ENCODE measurements at regions not wholly inside any gene's neighbourhood (a gene's known extent, or its start where the extent isn't known, plus 50 kb on each side); places are given as distances from the start of the nearest gene placed in this dataset.

DNA sequence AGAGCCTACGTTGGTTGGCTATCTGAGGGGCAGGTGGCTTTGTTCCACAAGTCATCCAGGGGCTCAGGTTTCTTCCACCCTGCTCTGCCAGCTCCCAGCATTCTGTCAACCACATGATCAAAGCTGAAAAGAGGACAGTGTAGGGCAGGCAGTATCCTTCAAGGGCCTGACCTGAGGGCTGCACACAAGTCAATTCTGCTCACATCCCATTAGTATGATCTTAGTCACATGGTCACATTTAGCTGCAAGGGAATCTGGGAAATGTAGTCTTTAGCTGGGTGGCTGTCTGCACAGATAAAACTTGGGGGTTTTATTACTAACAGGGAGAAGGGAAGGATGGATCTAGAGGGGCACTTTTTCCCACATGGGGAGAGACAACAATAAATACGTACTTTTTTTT is 97.3 kb downstream of the SALL1 start:
- TF ChIP-seq, protein P1, sequence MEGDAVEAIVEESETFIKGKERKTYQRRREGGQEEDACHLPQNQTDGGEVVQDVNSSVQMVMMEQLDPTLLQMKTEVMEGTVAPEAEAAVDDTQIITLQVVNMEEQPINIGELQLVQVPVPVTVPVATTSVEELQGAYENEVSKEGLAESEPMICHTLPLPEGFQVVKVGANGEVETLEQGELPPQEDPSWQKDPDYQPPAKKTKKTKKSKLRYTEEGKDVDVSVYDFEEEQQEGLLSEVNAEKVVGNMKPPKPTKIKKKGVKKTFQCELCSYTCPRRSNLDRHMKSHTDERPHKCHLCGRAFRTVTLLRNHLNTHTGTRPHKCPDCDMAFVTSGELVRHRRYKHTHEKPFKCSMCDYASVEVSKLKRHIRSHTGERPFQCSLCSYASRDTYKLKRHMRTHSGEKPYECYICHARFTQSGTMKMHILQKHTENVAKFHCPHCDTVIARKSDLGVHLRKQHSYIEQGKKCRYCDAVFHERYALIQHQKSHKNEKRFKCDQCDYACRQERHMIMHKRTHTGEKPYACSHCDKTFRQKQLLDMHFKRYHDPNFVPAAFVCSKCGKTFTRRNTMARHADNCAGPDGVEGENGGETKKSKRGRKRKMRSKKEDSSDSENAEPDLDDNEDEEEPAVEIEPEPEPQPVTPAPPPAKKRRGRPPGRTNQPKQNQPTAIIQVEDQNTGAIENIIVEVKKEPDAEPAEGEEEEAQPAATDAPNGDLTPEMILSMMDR (IDR thresholded peaks at IDR 0.05) = no peak
- TF ChIP-seq CREM (CRISPR knock-in tag; IDR thresholded peaks at IDR 0.05) (no peak), ZNF232 (CRISPR knock-in tag; IDR thresholded peaks at IDR 0.05) (no peak), FOXP1 (CRISPR knock-in tag; IDR thresholded peaks at IDR 0.05; ENCODE audit: borderline replicate concordance) (no peak), ESRRA (CRISPR knock-in tag; IDR thresholded peaks at IDR 0.05; ENCODE audit: borderline replicate concordance) (no peak), ZNF423 (CRISPR knock-in tag; IDR thresholded peaks at IDR 0.05) (no peak), ZNF263 (CRISPR knock-in tag; IDR thresholded peaks at IDR 0.05; ENCODE audit: low read depth) (no peak), KAT7 (CRISPR knock-in tag; IDR thresholded peaks at IDR 0.05; ENCODE audit: borderline replicate concordance) (no peak), FOXP4 (CRISPR knock-in tag; IDR thresholded peaks at IDR 0.05) (no peak), NR1H2 (CRISPR knock-in tag; IDR thresholded peaks at IDR 0.05) (no peak), ZNF532 (CRISPR knock-in tag; IDR thresholded peaks at IDR 0.05; ENCODE audit: borderline replicate concordance) (no peak), ATF1 (CRISPR knock-in tag; IDR thresholded peaks at IDR 0.05) (no peak)
- TF ChIP-seq, protein P2, sequence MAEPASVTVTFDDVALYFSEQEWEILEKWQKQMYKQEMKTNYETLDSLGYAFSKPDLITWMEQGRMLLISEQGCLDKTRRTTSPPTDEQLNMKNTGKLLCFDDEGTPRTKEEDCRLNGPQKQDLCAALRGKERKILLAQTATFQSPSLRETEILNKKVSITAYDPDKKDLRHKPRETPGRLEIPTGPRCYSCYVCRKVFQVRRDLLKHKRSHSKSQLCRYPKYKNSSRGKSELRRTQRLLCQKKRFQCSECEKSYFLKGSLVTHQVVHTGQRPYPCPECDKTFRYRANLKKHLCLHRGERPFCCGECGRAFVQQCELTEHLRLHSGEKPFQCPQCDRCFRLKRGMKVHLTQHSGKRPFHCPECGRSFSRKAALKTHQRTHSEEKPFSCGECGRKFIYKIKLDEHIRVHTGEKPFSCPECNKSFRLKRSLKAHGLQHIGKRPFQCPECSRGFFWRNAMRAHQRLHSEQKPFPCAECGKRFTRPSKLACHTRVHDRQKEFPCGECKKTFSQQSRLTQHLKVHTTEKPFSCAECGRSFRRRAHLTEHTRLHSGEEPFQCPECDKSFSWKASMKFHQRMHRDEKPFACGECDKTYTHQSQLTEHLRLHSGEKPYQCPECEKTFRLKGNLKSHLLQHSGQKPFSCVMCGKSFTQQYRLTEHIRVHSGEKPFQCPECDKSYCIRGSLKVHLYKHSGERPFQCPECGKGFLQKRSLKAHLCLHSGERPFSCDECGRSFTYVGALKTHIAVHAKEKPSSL (CRISPR knock-in tag; conservative IDR thresholded peaks at IDR 0.05) = no peak
- TF ChIP-seq, protein P3, sequence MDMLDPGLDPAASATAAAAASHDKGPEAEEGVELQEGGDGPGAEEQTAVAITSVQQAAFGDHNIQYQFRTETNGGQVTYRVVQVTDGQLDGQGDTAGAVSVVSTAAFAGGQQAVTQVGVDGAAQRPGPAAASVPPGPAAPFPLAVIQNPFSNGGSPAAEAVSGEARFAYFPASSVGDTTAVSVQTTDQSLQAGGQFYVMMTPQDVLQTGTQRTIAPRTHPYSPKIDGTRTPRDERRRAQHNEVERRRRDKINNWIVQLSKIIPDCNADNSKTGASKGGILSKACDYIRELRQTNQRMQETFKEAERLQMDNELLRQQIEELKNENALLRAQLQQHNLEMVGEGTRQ (CRISPR knock-in tag; IDR thresholded peaks at IDR 0.05) = peak; percentile 88

Data from WTC11 (cell line).